GM21423 (cell line): ENCODE measurements at regions not wholly inside any gene's neighbourhood (a gene's known extent, or its start where the extent isn't known, plus 50 kb on each side); places are given as distances from the start of the nearest gene placed in this dataset.
A peak's percentile ranks its signal among the peaks of the same experiment; 100 is the strongest.

Source experiments
- ATAC-seq: cut with Tn5 transposase; IDR thresholded peaks from one replicate; pipeline ENCODE4 v1.9.1; 2021; ENCODE audit warnings: mild to moderate bottlenecking, moderate library complexity; ENCODE audit not compliant: unreplicated experiment

GRCh38 chr2:217077831-217078407, 218.1 kb upstream of the TNP1 start:
- ATAC-seq: peak; percentile 60

- no peak for ATAC-seq
Measured at GRCh38 chr2:217076657-217077232, 216.9 kb upstream of the TNP1 start.

GRCh38 chr2:217076058-217076435, 216.2 kb upstream of the TNP1 start:
- no peak for ATAC-seq

GRCh38 chr2:217075268-217076057, 215.6 kb upstream of the TNP1 start:
- no peak for ATAC-seq

GRCh38 chr2:217074576-217075255, 214.9 kb upstream of the TNP1 start:
- no peak for ATAC-seq

GRCh38 chr2:217071416-217071815, 211.6 kb upstream of the TNP1 start:
- no peak for ATAC-seq

- ATAC-seq: no peak
Measured at GRCh38 chr2:217070611-217071010, 210.7 kb upstream of the TNP1 start.

GRCh38 chr2:217070043-217070430, 210.2 kb upstream of the TNP1 start:
- ATAC-seq: no peak

GRCh38 chr2:217069263-217070042, 209.6 kb upstream of the TNP1 start:
- ATAC-seq: no peak

GRCh38 chr2:217068677-217069250, 208.9 kb upstream of the TNP1 start:
- no peak for ATAC-seq

GRCh38 chr2:217067787-217068186, 207.9 kb upstream of the TNP1 start:
- ATAC-seq: no peak

GRCh38 chr2:217066510-217067270, 206.8 kb upstream of the TNP1 start:
- ATAC-seq: no peak

- no peak for ATAC-seq
Measured at GRCh38 chr2:217065695-217066405, 206.0 kb upstream of the TNP1 start.

GRCh38 chr2:217065012-217065290, 205.1 kb upstream of the TNP1 start:
- no peak for ATAC-seq

GRCh38 chr2:217064234-217065011, 204.6 kb upstream of the TNP1 start:
- no peak for ATAC-seq

GRCh38 chr2:217063238-217063755, 203.4 kb upstream of the TNP1 start:
- ATAC-seq: no peak

- no peak for ATAC-seq
Measured at GRCh38 chr2:217062768-217063167, 202.9 kb upstream of the TNP1 start.

- no peak for ATAC-seq
Measured at GRCh38 chr2:217061916-217062505, 202.1 kb upstream of the TNP1 start.
